Erythroblast (primary cell): ENCODE measurements at regions not wholly inside any gene's neighbourhood (a gene's known extent, or its start where the extent isn't known, plus 50 kb on each side); places are given as distances from the start of the nearest gene placed in this dataset.

Experiments
- GATA1 ChIP-seq: IDR thresholded peaks from 2 replicates; pipeline ENCODE4 v1.6.1; 2011; ENCODE audit warnings: low read depth, mild to moderate bottlenecking, control low read depth, low read length, moderate library complexity
- POLR2A ChIP-seq: IDR thresholded peaks from 2 replicates; pipeline ENCODE4 v1.6.1; 2011; ENCODE audit warnings: mild to moderate bottlenecking, low read length

GRCh38 chr2:34848691-34849090, 1249.6 kb upstream of the FAM98A start:
- TF ChIP-seq POLR2A (no peak), GATA1 (no peak)
